Astrocyte of the hippocampus (primary cell): ENCODE measurements at regions not wholly inside any gene's neighbourhood (a gene's known extent, or its start where the extent isn't known, plus 50 kb on each side); places are given as distances from the start of the nearest gene placed in this dataset.
"Not testable (repeated sequence)": the region's sequence is repeated elsewhere in the genome, so short reads cannot be mapped to it uniquely, and the experiment has no call there.

Source experiments
- DNase-seq: peaks from one replicate; pipeline ENCODE4 v3.0.0; 2011; ENCODE audit warnings: low read depth, low spot score

DNA sequence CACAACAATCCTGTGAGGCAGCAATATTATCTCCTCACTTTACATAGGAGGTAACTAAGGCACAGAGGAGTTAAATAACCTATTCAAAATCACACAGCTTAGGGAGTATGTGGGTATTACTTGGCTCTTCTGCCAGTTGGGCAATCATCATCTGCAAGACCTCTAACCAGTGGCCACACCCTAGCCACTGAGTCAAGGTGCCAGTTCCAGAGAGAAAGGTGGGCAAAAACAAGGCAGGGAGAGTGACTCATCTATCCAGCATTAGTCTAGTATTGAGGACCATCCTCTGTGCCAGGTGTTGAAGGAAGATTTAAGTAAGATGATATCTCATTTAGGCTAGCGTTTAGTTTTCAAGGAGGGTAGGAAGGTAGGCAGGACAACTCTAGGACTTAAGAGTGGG, 113.9 kb upstream of the EOLA2 start:
- DNase-seq = no peak

DNA sequence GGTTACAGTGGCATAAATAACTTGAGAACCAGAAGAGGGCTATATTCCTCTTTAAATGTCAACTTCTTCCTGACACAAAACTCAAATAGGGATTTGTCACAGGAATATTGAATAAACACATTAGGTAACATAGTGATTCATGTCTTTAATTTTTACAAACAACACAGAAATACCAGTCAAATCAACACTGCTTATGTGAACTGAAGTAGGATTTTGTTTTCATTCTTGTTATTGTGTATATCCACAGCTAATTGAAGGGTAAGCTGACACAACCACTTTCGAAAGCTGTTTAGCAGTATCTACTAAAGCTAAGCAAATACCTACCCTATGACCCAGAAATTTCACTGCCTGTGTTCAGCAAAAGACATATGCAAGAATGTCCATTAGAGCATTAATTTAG, 120.4 kb upstream of the EOLA2 start:
- DNase-seq = no peak

DNA sequence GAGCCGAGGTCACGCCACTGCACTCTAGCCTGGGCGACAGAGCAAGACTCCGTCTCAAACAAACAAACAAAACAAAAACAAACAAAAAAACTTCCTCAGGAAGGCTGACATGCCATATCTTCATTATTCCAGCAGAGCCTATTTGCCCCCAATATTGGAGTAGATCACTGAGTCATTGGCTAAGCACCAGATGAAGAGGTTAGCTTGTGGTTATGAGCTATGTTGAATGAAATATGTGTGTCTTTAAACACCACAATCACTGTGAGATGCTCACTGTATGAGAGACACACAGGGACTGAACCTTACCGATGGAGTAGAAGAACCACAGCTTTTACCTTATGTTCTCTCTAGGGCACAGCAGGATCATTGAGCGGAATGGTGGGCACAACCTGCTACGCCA, 122.1 kb upstream of the EOLA2 start:
- no peak for DNase-seq

DNA sequence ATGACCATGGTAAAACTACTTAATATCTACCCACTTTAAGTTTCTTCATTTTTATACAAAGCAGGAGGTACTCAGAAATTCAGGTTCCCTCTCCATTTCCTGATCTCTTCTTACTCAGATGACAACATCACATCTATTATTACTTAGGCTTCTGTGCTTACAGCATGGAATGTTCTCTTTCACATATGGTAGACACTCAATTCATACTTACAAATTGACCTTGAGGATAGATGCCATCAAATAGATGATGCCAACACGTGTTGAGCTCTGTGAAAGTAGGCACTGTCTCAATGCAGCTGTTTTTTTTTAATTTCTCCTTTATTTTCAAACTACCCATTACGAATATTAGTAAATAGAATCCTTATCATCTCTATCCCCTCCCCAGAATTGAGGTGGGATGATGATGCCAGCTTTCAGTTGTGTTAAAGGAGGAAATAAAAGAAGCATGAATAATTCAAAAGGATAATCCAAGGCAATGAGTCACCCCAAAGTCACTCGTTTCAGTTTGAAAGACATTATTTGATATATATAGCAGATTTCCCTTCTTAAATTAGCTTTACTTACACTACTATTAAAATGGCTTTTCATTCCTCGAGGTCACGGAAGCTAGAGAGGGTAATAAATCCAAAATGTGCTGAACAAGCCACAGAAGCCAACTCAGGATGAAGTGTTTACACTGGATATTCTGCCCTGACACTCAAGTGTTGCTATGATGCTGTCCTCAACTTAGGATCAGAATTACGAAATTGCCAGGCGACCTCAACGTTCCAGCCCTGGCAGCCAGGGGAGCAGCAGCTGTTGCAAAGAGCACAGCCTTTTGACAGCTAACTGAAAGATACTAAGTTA, 124.2 kb upstream of the EOLA2 start:
- DNase-seq = peak; percentile 42

DNA sequence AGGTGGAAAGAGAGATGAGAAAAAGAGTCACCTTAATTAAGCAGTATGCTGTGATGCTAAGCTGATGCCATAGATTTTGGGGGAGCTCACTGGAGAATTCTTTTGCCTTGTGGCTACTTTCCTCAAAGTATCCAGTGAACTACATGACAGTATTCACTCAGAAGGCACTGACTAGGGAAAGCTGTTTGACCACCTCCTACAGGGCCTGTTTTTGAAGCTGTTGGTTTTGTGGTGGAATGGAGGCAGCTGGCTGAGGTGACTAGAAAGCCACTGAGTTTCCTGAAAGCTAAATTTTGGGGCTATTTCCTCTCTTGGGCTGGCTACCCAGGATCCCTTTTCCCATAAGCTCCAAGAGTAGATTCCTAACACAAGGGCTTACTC, 124.8 kb upstream of the EOLA2 start:
- DNase-seq = no peak

DNA sequence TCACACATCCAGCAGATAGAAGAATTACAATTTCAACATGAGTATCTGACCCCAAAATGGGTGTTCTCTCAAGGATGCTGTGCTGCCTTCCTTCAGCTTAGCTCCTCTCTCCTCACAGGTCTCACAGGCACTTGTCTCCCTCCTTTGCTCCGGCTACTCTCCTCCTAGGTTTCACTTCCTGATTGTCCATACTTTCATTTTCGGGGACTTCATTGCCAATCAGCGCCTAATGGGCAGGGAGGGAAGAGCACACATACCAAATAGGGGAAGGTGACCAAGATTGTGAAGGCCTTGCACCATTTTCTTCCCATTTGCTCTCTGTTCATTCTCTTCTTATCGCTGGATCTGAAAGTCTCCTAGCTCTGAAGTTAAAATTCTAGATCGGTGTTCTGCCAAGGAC, 125.4 kb upstream of the EOLA2 start:
- no peak for DNase-seq

DNA sequence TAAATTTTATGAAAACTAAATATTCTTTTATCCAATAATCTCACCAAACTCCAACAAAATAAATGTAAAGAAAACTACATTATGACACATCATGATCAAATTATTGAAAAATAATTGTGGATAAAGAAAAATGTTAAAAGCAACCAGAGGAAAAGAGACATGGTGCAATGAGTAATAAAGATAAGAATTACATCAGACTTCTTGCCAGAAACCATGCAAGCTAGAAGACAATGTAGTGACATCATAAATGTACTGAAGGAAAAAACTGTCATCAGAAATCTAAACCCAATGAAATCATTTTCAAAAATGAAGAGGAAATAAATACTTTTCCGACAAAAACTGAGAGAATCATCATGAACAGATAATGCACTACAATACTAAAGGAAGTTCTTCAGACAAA, 135.9 kb upstream of the EOLA2 start:
- DNase-seq = no peak

DNA sequence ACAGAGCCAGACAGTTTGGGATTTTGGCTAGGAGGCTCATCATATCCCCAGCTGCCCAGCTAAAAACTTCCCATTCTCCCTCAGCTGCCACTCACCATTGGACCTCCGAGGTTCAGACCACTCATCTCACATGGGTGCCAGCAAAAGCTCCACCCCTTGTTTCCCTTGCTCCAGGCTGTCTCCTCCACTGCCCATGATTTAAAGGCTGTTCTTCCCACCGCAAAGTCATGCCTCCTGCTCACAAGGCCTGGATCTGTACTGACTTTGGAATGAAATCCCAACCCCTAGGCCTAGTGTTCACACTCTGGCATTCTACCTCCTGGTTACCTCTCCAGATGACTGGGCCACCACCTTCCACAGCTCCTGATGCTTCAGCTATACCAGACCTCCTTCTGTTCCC, 142.2 kb upstream of the EOLA2 start:
- DNase-seq = no peak

DNA sequence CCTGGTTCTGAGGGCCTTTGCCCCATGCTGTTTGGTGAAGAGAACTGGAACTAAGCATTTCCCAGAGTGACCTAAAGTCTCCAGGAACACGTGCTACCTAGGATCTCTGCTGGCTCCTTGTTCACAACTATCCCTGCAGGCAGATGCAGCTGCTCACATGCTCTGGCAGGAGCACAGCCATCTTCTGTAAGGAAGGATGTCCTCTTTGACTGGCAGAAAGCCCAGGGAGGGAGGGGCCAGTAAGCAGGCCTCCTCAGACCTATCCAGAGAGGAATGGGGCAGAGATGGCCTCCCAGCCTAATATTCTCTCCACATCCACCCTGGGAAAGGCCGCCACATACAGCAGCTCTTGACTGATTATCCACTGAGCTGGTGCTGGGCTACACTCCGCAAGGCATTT, 142.8 kb upstream of the EOLA2 start:
- no peak for DNase-seq

DNA sequence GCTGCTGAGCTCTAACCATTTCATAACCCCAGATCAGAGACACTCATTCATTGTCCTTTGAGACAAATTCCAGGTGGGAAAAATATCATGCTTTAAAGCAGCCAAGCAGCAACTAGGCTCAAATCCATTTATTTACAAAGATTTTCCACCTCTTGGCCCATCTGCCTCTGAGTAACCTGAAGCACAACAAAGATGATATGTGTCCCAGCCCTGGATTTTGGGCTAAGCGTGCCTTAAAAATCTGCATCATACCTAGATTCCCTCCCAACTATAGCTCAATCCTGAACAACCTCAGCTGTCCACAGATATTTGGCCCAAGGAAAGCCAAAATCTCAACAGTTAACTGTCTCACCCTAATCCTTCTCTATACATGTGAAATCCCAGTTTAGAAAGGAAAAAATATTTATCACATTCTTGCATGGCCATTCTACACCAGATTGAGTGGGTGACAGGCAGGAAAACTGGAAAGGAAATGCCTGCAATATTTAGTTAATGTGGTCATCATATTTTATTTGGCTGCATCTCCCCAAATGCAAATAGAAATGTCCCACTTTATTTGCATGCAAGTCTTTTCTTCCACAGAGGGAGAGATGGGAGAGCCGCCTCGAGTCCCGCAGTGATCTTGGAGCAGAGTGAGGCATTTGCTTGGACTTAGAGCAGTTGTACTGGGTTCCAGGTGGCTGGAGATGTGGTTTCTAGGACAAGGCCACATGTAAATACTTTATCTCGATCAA, 146.4 kb upstream of the EOLA2 start:
- DNase-seq = peak; percentile 77

DNA sequence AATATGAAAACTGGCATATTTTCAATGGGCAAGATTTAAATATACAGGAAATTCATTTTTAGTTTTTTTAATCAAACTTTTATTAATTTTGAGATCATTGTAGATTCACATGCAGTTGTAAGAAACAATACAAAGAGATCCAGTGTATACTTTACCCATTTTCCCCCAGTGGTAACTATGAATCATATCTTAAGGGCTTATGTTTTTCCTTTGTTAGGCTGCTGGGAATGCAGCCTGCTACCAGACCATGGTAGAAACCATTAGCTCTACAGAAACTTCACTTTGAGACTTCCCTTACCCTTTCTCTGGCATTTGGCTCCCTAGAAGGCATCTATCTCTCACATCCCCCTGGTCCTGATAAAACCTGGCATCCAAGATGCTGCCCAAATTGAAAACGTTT, 147.6 kb upstream of the EOLA2 start:
- DNase-seq = no peak

DNA sequence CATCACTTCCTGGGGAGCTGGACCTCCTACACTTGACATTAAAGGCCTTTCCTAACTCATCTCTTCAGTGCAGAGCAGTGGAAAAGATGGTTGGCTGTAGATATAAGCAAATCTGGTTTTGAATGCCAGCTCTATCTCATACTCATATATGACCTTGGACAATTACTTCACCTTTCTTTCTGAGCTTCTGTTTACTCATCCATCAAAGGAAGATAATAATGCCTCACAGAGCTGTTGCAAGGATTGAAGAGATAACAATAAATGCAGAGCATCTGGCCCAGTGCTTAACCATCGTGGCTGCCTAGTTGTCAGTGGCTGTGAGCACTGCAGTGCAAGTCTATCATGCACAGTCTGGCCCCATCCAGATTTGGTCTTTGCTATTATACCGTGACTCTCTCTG, 148.1 kb upstream of the EOLA2 start:
- no peak for DNase-seq

DNA sequence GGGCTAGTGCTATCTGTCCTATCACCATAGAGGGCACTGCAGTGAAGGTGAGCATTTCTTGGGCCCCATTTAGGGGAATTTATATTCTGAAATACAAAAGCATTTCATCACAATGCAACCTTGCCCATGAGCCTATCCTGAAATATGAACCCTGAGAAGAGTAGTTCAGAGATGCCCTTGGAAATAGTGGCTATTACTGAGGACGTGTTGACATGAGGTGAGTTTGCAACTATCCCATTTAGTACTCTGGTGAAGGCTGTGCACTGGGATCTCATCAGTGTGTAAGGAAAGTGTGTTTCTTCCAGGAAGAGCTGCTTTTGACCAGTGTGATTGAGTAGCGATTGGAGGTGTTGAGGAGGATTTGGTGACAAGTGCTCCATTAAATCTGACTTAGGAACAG, 149.3 kb upstream of the EOLA2 start:
- no peak for DNase-seq

DNA sequence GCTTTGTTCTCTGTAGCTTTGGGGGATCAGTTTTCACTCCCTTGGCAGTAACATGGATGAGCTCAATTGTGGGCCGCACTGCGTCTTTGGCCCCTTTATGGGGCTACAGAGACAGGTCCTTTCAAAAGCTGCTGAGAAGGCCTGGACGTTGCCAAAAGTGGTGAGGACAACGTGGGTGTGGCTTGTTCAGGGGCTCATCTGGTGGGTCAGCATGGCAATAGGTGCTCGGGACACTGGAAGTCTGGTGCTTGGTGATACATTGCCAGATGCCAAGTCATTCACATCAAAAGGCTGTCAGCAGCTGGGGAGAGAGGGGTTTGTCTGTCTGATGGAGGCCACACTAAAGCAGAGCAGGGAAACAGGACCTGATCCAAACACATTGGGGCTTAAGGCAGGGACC, 149.8 kb upstream of the EOLA2 start:
- DNase-seq = no peak

DNA sequence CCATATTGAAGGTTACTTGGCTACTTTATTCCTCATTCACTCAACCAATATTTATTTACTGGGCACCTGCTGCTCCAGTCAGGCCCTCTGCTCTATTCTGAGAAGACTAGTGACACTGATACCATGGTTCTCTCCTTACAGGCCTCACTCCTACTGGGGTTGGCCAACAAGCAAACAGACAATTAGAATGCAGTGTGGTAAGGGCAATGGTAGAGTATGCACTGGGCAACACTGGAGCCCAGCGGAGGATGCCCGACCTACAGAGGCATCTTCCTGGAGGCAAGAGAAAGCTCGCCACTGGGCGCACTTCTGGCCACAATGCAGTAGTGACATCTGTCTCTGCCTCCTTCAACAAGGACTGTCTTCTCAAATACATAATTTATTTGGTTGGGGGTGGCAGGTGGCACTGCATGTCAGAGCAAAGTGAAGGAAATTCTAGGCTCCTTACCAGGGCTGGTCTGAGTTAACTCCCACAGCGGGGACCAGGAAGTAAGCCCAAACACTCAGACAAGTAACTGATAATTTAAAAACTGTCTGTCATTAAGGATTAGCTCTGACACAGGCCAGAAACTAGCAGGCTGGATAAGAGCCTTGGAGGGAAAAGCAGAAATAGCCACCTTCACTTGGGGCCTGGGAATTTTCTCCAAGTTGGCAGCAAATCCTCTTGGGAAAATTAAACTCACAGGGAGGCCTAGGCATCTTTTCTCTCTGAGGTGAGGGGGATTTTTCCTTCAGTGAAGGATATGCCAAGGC, 150.7 kb upstream of the EOLA2 start:
- no peak for DNase-seq

DNA sequence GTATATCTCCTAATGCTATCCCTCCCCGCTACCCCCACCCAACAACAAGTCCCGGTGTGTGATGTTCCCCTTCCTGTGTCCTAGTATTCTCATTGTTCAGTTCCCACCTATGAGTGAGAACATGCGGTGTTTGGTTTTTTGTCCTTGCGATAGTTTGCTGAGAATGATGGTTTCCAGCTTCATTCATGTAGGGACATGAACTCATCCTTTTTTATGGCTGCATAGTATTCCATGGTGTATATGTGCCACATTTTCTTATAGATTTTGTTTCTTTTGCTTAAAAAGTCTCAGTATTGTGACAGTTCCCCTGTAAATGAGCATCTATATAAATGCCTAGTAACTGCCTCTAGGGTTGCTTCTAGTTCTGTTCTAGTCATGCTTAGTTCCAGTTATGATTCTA, 153.0 kb upstream of the EOLA2 start:
- not testable (repeated sequence) for DNase-seq

DNA sequence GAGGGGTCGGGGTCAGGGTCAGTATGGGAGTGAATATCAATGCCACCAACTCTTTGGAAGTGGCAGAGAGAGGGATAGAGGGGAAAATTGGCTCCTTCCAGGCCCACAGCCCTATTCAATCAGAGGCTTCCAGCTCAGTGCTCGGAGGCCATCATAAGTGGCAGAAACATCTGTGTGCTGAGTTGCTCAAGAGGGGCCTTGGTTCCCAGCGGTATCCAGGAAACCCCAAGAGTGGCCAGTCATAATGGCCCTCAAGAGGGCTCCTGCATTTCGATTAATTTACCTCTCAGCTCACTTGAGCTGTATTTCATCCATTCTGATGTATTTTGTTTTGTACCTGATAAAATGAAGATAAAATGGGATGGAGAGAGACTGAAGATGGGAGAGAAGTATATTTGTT, 154.3 kb upstream of the EOLA2 start:
- DNase-seq = no peak

DNA sequence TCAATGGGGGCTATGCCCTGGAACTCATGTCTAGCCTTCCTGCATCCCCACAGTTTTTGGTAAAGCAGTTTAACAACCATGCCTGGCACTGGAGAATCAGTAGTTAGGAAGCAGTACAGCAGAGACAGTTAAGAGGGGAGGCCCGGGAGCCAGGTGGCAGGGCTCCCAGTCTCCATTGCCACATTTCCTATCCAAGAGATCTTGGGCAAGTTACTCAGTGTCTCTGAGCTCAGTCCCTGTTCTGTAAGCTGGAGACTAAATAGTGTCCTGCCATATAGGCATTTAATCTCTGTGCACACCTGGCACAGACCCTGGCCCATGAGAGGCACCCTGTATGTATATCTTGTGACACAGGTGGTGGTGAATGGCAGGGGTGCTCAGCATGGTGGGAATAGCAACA, 156.1 kb upstream of the EOLA2 start:
- DNase-seq = no peak

DNA sequence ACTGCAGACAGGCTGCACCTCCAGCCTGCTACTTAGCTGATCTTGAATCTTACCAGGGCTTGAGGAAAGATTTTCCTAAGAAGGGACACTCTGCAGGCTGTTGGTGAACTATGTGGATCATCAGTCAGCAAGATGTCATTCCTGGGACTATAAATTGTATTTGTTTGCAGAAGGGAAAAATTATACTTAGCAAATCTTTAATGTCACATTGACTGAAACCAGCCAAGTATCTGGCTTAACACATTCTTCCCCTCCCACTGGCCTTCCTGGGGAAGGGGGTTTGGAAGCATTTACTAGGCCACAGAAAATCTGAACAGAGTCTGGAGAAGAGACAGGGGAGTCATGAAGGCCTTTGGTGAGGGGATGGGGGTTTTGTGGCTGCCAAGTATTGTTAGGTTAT, 156.7 kb upstream of the EOLA2 start:
- peak; percentile 56 for DNase-seq

DNA sequence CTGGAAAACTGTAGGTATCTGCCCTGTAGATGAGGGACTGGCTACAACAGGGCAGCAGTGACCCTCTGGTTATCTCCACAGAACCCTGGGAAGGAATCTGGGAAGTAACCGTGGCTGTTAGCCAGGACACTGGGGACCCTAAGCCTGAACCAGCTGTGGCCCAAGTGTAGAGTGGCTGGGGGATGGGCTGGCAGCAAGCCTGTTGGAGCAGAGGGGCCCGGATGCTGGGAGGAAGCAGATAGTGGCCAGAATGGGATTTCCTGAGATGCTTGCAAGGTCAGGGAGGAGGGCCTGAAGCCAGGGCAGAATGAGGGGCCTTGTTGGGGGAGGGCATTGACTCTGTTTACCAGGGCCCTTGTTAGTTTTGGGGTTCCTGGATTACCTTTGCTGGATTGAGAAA, 161.0 kb upstream of the EOLA2 start:
- DNase-seq = no peak

DNA sequence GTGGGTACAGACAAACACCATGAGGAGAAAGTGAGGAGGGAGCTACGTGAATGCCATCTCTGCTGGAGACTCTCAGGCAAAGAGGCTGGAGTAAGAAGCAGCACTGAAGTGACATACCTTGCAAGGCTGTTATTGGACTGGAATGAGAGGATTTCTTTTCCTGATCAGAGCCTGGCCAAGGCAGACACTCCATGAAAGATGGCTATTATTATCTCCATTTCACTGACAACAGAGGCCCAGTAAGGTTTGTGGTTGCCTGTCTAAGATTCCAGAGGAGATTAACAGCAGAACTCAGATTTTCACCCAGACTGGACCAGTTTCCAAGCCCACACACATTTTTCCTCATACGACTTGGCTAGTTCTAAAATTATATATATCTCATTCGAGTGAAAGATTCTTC, 162.0 kb upstream of the EOLA2 start:
- DNase-seq = peak; percentile 55

DNA sequence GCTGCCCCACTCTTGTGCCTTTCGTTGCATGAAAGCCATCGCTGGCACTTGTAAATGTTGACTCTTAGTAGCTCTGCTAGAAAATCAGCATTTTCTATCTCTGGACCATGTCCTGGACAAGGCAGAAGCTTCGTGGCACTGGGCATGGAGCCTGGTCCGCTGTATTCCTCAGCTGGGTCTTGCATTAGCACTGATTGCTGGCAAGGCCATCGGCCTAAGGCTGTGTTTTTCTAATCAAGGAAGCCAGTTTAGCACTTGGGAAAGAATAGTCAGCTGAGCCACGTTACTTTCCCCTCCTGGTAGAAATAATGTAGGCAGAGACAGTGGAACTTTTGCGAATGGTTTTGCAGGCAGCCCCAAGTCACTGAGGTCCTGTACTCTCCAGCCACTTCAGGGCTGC, 180.2 kb upstream of the EOLA2 start:
- DNase-seq = no peak

DNA sequence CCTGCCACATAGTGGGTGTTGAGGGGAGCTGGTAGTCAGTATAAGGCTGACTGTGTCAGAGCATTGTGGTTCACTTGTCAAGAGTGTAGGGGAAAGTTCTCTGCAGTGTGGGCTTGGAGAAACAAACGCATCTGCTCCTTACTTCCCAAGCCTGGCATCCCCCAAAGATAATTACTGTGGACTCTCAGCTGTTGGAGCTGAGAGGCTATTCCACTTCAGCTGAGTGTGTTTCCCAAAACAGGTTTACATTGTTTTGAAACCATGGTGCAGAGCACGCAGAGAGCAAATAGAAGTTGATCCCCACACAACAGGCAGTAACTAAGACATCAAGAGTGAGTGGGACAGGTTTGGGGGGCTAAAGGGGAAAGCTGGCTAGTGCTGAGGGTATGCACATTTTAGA, 181.0 kb upstream of the EOLA2 start:
- DNase-seq = no peak
